NCI-H82 (cell line): ENCODE measurements at regions not wholly inside any gene's neighbourhood (a gene's known extent, or its start where the extent isn't known, plus 50 kb on each side); places are given as distances from the start of the nearest gene placed in this dataset.
"Not testable (repeated sequence)": the region's sequence is repeated elsewhere in the genome, so short reads cannot be mapped to it uniquely, and the experiment has no call there.

Source experiments
- DNase-seq: peaks from one replicate; lab custom pipeline; 2025; lab: John Stamatoyannopoulos, UW

DNA sequence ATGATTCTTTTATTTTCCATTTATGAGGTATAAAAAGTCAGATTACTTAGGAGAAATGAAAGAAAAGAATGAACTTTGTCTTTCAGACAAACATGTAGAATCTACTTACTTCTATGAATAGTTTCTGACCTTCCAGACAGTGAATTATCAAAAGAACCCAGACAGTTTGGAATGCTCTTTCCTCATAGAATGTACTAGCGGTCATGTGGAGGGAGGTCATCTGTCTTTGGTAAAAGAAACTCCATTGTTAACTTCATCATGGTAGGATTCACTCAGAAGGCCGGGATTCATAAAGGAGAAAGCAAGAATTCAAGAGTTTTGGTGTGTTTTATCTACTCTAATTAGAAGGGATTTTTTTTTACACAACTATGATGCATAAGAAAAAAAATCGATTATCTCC is 144.8 kb upstream of the ZNF804B start:
- DNase-seq: no peak

DNA sequence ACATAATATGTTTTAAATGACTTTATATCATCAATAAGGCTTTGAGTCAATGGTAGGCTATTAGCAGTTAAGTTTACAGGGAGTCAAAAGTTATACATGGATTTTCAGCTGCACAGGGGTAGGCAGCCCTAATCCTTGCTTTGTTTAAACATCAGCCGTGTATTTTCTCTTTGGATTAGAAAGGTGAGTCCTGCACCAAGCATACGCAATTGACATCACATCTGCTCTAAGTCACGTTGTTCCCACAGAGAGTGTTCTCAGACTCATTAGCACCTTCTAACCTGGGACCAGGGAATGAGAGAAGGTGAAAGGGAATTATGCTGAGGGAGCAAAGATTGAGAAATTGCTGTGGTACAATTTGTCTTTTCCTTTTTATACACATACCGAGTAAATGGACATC is 148.6 kb upstream of the ZNF804B start:
- DNase-seq: no peak

DNA sequence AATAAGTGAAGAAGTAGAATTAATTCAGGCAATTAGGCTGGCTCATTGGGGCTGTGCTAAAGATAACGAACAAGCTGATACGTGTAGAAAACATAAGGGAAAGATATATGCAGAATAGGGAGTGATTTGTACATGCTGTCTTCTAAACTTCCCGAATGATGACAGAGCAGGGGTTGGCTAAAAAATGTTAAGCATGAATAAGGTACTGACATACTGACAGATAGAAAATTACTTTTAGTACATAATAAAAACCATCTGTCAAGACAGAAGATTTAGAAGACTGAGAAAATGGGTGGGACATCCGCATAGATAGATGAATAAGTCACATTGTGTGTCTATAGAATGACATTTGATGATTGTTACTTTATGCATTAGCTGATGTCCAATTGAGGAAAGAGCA is 158.8 kb upstream of the ZNF804B start:
- DNase-seq: no peak

DNA sequence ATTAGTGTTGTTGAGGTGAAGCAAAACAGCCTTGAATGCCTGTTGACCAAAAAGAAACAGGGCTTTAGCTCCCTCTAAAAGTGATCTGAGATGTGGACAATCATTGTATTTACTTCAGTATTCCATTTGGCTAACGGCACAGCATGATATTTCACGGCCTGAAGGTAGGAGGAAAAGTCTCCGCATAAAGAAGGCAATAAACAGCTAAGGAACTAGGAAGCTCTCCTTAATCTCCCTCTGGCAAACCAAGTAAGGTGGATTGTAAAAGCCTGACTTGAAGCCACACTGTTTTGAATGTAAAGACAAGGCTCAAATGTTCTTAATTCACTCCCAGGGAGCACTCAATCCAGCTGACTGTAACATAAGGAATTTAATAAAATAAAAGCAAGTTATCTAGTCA is 160.0 kb upstream of the ZNF804B start:
- DNase-seq: peak; percentile 44

DNA sequence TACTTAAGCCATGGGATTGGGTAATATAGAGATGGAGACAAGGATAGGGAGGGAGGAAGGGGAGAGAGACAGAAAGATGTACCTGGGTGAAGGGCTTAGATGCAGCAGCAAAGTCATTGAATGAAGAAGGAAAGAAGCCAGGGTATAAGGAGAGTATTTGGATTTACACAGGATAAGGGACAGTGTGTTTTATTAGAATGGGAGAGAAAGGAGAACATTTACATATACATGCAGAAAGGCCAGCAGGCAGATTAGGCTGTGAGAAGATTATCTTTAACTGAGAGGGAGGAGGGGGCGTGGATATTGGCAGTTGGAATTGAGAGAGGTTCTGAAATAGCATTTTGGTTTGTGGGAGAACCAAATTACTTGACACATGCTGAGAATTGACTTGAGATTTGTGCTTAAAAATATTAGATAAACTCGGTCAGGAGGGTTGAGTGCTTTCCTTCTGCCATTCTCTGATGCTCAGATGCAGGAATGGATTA is 161.5 kb upstream of the ZNF804B start:
- peak; percentile 76 for DNase-seq

DNA sequence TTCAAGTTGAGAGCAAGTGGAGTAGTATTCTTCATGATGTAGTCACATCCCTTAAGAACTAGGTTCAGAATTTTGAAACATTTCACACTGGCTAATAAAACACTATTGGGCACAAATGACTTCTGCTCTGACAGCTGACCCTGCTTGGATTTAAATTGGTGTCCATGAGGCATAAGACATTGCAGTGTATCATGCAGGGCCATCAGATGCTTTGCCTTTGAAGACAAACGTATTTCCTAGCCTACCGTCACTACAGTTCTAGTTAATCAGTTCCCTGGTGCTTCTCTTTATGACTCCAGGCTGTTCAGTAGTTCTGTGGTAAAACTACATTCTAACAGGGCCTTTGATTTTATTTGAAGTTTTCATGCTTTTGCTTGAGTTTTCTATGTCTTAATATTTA is 168.5 kb upstream of the ZNF804B start:
- DNase-seq: no peak

DNA sequence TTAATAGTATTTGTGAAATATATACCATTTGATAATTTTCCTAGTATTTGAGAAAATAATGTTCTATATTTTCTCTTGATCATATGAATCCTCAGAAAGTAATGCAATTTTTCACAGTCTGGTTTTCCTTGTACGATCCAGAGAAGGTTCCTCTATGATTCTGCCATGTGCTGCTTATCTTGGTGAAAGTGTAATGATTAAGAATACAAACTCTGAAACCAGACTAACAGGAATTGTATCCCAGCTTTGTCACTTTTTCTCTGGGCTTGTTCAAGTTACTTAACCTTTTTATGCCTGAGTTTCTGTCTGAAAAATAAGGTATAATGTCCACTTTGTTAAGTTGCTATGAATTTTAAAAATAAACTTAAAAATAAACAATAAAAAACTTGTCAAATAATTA is 169.6 kb upstream of the ZNF804B start:
- no peak for DNase-seq

DNA sequence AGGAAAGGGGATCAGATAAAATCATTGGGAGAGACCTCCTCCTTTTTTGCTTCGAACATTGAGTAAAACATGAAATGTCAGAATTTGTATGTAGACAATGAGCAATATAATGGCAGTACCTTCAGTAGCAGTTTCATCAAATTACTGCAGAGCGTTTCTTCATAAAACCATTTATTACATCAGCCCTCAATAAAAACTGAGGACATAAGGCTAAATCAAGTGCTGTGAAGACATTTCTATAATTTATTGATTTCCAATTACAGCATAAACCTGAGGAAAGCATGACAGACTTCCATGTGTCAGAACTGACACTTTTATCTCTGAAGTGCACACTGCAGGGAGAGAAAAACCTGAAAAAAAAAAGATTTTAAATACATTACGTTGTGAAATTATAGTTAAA is 172.6 kb upstream of the ZNF804B start:
- DNase-seq: no peak

DNA sequence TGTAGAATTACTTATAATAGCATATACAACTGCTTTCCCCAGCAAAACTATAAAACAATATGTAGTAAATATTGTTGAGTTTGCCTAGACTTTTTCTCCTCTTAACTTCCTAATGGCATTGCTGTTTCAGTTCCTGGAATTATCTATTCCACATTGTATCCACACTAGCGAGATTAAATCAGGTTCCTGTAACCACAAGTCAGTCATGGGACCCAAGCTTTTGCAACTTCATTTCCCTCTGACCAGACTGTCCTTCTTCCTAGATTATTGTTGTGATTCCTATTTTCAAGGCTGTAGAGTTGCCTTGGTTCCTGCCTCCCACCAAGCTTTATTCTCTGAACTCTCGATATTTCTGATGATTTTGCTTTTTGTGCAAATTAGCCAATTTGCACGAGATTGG is 173.3 kb upstream of the ZNF804B start:
- no peak for DNase-seq

DNA sequence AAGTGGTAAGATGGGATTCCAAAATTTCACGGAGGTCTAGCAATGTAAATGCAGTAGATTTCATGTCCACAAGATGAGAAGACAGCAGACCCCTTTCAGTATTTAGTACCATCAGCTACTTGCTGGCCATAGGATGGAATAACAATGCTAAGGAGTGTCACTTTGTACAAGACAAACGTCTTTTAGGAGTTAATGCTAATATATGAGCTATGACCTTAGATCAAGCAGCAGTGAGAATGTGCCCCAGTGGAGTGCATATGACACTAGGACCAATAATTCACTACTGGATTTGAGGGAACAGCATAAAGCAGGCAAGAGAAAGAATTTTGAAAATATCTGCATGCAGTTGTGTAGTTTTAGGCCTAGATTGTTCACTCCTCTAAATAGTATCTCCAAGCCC is 182.8 kb upstream of the ZNF804B start:
- DNase-seq: no peak

DNA sequence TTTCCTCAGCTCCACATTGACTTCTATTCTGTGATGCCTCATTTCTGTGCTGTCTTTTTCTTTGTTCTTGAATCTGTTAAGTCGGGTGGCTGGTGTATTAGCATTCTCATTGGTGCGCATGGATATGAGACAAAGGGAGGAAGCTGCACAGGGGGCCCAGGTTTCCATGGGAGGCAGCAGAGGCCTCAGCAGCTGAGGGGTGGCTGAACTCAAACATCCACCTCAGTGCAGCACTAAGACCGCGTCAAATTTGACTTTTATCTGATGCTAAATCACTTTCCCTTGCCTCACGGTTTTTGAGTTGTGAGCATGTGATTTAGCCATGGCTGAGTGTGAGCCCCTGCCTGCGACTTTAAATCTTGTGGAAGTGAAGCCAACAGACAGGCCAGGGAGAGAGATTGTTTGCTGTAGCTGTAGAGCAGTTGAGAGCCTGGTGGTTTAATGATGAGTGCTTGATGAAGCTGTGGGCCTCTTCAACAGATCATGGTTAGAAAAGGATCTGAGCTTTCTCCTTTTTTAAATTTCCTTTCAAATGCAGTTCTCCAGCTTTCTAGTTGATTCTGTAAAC is 193.3 kb upstream of the ZNF804B start:
- DNase-seq: peak; percentile 31

DNA sequence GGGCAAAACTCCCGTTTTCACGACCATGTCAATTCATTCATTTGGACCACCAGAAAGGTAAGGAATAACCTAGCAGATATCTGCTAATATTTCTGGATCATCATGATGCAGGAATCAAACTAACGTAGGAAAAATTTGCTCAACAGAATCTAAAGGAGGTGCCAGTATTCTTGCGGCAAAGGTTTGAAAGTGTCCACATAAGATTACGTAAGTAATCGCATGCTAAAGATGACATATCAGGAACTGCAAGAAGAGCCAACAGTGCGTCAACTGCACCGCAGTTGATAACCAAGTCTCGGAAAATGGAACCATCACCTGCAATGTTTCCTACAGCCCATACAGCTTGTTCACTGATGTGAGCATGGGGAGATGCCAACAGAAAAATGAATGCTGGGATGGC is 194.1 kb upstream of the ZNF804B start:
- no peak for DNase-seq

DNA sequence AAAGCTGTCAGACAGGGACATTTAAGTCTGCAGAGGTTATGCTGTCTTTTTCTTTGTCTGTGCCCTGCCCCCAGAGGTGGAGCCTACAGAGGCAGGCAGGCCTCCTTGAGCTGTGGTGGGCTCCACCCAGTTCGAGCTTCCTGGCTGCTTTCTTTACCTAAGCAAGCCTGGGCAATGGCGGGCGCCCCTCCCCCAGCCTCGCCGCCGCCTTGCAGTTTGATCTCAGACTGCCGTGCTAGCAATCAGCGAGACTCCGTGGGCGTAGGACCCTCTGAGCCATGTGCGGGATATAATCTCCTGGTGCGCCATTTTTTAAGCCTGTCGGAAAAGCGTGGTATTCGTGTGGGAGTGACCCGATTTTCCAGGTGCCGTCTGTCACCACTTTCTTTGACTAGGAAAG is 203.1 kb upstream of the ZNF804B start:
- DNase-seq: not testable (repeated sequence)

DNA sequence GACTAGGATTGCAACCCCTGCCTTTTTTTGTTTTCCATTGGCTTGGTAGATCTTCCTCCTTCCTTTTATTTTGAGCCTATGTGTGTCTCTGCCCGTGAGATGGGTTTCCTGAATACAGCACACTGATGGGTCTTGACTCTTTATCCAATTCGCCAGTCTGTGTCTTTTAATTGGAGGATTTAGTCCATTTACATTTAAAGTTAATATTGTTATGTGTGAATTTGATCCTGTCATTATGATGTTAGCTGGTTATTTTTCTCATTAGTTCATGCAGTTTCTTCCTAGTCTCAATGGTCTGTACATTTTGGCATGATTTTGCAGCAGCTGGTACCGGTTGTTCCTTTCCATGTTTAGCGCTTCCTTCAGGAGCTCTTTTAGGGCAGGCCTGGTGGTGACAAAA is 204.7 kb upstream of the ZNF804B start:
- not testable (repeated sequence) for DNase-seq

DNA sequence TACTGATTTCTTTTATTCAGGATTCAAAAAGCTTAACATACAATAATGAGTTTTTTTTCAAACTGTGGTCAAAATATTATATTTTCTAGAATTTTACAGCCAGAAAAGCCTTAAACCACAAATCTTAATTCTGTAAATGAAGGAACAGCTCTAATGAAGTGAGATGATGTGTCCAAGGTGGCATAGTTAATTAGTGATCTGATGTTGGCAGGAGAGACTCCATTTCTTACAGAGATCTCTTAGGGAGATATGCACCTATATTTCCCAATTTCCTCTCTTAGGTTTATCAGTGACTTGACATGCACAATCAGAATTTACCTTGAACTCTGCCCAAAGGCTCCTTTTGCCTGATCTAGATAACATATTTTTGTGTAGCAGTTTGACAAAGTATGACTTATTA is 211.1 kb upstream of the ZNF804B start:
- DNase-seq: no peak

DNA sequence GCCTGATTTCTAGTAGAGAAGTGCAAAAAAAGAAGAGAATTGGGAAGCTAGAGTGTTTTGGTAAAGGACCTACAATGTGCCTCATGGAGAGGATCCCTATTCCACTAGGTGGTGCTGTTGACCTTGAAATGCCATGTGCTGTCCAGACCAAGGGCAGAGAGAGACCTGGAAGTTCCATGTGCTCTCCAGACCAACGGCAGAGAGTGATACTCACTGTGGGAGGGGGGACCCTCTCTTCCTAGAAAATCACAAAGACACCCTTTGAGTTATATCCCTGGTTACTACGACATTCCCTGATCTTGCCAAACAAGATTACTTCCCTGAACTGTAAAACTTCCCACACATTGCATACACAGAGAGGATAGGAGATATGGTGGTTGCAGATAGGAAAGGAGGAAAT is 212.7 kb upstream of the ZNF804B start:
- DNase-seq: peak; percentile 85

DNA sequence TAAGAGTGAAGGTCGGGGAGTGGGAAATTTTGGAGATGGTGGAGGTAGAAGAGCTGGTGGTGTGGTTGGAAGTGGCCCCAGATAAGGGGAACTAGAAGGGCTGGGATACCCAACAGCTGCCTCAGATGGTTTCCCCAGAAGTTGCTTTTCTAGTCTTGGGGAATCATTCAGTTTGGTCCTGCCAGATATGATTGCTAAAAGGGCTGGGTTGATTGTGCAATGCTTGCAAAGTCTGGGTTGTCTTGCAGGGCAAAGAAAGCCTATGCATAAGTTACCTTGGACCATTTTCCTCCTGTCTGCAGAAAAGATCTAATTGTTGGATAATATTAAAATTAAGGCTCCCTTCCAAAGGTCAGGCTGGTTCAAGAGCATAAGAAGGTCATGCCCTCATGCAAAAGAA is 213.8 kb upstream of the ZNF804B start:
- DNase-seq: no peak

DNA sequence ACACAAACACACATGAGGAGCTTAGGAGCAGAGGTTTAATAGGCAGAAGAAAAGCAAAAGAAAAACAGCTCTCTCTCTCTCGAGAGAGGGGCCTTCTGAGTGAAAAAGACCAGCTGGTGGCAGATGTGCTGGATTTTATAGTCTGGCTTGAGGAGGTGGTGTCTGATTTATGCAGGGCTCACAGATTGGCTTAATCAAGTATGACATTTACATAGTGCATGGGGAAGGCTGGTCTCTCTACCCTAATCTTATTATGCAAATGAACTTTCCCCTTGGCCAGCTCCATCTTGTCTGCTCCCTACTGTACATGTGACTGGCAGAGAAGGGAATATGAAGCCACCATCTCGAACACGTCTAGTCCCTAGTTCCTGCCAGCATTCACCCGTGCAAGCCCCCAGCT is 219.5 kb upstream of the ZNF804B start:
- peak; percentile 84 for DNase-seq

DNA sequence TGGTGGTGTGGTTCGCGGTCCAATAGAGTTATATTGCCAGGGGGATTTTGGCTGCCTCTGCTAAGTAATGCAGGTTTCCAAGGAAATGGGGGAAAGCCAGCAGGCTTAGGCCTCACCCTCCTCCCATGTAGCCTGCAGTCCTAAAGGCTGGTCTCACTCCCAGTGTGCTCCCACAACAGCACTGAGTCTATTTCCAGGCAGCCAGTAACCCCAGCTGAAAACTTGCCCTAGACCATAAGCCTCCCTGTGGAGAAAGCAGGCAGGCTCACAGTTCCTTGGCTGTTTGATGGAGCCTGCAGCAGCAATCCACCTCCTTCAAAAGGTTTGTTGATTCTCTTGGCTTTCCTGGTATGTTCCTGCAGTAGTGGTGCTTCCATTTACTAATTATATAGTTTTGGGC is 220.0 kb upstream of the ZNF804B start:
- no peak for DNase-seq

DNA sequence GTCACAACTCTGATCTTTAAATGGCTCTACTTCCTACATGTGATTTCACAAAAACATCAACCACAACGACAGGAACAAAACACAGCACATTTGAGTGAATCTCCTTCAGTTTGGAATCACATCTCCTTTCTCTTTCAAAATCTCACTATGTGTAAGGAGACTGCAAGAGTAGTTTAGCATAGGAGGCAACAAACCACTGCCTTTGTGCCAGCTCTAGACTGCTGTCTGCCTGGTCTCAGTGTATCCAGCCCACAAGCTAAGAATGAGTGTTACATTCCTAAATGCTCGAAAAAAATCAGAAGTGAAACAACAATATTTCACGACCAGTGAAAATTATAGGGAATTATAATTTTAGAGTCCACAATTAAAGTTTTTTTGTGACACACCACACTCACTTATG is 217.0 kb upstream of the STEAP4 start:
- no peak for DNase-seq

DNA sequence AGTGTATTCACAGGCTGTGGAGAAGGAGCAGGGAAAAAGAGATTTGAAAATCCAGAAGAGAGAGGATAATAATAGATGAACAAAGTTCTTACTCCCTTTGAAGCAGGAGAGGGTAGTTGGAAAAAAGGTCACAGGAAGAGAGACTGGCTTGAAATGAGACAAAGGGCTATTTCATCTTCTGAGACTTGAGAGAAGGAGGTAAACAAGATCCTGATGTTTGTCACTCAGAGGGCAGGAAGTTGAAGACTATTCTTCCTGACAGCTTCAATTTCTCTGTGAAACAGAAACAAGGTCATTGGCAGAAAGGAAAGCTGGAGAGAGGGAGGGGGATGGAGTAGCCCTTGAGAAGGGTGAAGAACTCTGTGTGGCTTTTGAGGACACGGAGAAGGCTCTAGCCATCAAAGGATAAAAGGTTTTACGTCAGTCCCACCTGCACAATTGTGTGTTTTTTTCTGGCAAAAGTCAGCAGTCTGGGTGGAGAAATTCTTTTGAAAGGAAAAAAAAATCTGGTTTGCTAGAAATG is 216.1 kb upstream of the STEAP4 start:
- peak; percentile 3 for DNase-seq

DNA sequence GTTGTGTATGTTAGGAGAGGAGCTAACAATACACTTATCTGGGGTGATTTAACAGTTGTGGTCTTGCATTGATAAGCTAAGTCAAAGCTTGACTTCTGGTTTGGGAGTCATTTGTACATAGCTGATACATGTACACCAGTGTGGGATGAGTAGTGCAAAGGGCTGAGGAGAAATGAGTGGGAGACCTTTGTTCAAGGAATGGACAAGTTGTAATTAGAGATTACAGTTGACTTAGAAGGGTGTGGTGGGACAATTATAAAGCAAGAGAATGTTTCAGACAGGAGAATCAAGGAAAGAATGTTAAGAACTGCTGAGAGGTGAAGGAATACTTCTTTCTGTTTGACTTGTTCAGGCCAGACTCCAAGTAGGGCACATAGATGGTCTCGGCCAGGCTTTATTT is 209.7 kb upstream of the STEAP4 start:
- DNase-seq: no peak

DNA sequence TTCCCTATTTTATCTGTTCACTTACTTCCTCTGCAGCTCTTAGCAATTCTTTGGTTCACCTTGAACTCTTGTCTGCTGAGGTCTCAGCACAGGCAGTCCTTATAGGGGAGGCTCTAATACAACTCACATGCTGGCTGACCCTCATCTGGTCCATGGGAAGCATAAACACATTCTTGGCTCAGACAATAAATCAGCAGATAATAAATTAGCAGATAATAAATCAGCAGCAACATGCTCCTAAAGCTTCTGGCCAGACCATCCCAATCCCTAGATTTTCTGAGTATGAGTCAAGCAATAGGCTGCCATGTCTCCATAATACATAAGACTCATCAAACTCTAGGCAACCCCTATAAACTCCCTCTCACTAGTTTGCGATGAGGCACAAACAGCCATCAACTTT is 208.6 kb upstream of the STEAP4 start:
- no peak for DNase-seq

DNA sequence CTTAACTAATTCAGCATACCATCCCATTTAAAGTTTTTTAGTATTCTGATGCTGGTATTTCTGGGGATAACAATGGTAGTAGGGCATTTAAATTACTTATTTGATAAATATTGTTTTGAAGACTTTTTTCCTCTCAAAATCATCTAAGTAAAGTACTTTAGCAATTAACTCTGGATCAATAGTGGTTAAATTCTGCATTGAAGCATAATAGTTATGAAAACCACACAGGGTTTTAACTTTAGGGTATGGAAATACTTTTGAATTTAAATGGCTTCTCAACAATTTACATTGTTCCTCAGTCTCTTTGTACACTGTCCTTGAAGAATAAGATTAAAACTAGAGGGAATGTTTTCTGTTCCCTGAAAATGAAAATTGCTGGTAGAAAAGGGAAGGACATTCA is 202.6 kb upstream of the STEAP4 start:
- no peak for DNase-seq

DNA sequence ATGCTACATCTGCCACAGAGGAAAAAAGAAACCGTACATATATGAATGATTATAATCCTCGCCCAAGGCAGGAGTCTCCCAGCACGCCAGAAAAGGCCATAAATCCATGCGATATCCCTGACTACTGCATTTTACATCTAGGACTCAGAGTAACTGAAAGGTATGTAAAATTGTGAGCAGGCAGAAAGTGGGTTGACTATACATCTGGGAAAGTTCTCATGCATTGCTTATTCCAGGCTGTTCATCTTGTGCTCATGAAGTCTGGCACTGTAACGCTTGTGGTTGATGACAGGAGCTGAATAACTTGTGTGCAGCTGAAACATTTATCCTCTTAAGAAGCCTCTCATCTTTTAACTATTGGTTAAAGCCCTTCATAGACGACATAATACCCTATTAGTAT is 193.4 kb upstream of the STEAP4 start:
- DNase-seq: peak; percentile 84
